ENCODE measurements at regions not wholly inside any gene's neighbourhood (a gene's known extent, or its start where the extent isn't known, plus 50 kb on each side); places are given as distances from the start of the nearest gene placed in this dataset.

GRCh38 chr18:45335282-45336043 lies 279.8 kb upstream of the SLC14A2 start:
- TF ChIP-seq CEBPB (IDR thresholded peaks at IDR 0.05): no peak
- TF ChIP-seq TAF1 (IDR thresholded peaks at IDR 0.05; ENCODE audit: low read depth): no peak
- no peak; the same call in 1 of the 2 replicates for TF ChIP-seq RAD21 (IDR thresholded peaks at IDR 0.05; ENCODE audit: low read depth)
- no peak for TF ChIP-seq ZBTB7A (IDR thresholded peaks at IDR 0.05; ENCODE audit: low read depth)
